Neural progenitor cell (in vitro differentiated cells): ENCODE measurements at regions not wholly inside any gene's neighbourhood (a gene's known extent, or its start where the extent isn't known, plus 50 kb on each side); places are given as distances from the start of the nearest gene placed in this dataset.

Experiments
- CTCF ChIP-seq: fragments of 200-600 bp; sonication (generic); IDR thresholded peaks from 2 replicates; pipeline ENCODE4 v1.5.1; 2017; ENCODE audit warnings: antibody characterized with exemption, mild to moderate bottlenecking
- EZH2 ChIP-seq: fragments of 200-600 bp; sonication (generic); IDR thresholded peaks from 2 replicates; pipeline ENCODE4 v1.6.1; 2017; ENCODE audit warnings: antibody characterized with exemption, mild to moderate bottlenecking, moderate library complexity

DNA sequence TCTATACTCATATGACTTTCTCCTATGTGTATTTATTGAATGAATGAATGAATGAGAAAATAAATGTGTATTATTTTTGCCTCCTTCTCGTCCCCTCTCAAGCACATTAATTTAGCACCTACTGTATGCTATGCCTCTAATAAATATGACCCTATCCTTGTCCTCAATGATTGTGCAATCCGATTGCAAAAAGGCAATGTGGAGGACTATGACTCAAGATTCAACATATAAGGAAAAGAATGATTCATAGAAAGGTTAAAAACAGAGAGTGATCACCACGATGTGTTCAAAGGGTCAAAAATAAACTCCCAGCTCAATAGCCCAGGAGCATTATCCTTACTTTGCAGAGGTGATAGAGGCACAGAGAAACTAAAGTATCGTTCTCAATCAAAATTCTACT lies 322.8 kb upstream of the SORCS1 start:
- TF ChIP-seq CTCF (no peak), EZH2 (no peak)
